Gastrocnemius medialis (tissue), 4 donors: ENCODE measurements at regions not wholly inside any gene's neighbourhood (a gene's known extent, or its start where the extent isn't known, plus 50 kb on each side); places are given as distances from the start of the nearest gene placed in this dataset.

Experiments used
- POLR2A ChIP-seq, 2 donors: fragments of 450-650 bp; IDR thresholded peaks; one replicate each; pipeline ENCODE4 v1.6.1; 2017; ENCODE audit warnings: antibody characterized with exemption in 2 of 2, mild to moderate bottlenecking in 2 of 2, moderate library complexity in 2 of 2
- TF ChIP-seq, protein P1 (sequence below), 5 experiments: fragments of 450-650 bp in 3 of 5; fragments of 200-600 bp in 2 of 5; sonication (generic) in 2 of 5; IDR thresholded peaks in 4 of 5; conservative IDR thresholded peaks in 1 of 5; 1 replicate in 4 of 5; 2 replicates in 1 of 5; pipeline ENCODE4 v1.5.1; 2016 to 2019; ENCODE audit warnings: antibody characterized with exemption in 5 of 5, mild to moderate bottlenecking in 3 of 5, moderate library complexity in 3 of 5

DNA sequence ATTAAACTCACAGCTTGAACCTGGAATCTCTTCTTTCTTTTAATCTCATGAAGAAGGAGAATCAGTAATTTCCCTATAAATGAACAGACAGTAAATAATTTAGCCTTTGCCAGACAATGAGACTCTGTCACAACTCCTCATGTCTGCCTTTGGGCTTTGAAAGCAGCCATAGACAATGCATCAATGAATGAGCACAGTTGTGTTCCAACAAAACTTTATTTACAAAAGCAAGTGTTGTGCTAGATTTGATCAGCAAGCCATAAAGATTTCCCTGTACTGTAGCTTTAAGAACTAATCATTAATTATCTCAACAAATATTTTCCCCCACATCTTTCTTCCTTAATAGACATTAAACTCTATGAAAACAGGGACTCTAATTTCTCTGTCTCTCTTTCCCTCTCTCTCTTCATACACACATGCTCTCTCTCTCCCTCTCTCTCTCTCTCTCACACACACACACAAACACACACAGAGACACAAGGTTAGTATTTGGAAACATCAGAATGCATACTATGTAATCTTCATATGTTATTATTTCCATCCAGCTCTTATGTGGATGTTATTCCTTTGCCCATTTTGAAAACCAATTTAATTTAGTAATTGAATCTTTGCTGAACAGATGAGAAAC lies 1209.8 kb upstream of the CDH6 start:
- TF ChIP-seq, protein P1, sequence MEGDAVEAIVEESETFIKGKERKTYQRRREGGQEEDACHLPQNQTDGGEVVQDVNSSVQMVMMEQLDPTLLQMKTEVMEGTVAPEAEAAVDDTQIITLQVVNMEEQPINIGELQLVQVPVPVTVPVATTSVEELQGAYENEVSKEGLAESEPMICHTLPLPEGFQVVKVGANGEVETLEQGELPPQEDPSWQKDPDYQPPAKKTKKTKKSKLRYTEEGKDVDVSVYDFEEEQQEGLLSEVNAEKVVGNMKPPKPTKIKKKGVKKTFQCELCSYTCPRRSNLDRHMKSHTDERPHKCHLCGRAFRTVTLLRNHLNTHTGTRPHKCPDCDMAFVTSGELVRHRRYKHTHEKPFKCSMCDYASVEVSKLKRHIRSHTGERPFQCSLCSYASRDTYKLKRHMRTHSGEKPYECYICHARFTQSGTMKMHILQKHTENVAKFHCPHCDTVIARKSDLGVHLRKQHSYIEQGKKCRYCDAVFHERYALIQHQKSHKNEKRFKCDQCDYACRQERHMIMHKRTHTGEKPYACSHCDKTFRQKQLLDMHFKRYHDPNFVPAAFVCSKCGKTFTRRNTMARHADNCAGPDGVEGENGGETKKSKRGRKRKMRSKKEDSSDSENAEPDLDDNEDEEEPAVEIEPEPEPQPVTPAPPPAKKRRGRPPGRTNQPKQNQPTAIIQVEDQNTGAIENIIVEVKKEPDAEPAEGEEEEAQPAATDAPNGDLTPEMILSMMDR (IDR thresholded peaks at IDR 0.05 in 4 of 5, conservative IDR thresholded peaks at IDR 0.05 in 1 of 5): no peak
- TF ChIP-seq POLR2A (IDR thresholded peaks at IDR 0.05): no peak
